ENCODE measurements at regions not wholly inside any gene's neighbourhood (a gene's known extent, or its start where the extent isn't known, plus 50 kb on each side); places are given as distances from the start of the nearest gene placed in this dataset.

GRCh38 chr2:16728351-16729136 is 62.9 kb upstream of the CYRIA start:
- TF ChIP-seq CTCF (IDR thresholded peaks at IDR 0.05): no peak
- no peak for TF ChIP-seq POLR2AphosphoS5 (IDR thresholded peaks at IDR 0.05; ENCODE audit: low read depth, low read length)
- TF ChIP-seq, protein P1, sequence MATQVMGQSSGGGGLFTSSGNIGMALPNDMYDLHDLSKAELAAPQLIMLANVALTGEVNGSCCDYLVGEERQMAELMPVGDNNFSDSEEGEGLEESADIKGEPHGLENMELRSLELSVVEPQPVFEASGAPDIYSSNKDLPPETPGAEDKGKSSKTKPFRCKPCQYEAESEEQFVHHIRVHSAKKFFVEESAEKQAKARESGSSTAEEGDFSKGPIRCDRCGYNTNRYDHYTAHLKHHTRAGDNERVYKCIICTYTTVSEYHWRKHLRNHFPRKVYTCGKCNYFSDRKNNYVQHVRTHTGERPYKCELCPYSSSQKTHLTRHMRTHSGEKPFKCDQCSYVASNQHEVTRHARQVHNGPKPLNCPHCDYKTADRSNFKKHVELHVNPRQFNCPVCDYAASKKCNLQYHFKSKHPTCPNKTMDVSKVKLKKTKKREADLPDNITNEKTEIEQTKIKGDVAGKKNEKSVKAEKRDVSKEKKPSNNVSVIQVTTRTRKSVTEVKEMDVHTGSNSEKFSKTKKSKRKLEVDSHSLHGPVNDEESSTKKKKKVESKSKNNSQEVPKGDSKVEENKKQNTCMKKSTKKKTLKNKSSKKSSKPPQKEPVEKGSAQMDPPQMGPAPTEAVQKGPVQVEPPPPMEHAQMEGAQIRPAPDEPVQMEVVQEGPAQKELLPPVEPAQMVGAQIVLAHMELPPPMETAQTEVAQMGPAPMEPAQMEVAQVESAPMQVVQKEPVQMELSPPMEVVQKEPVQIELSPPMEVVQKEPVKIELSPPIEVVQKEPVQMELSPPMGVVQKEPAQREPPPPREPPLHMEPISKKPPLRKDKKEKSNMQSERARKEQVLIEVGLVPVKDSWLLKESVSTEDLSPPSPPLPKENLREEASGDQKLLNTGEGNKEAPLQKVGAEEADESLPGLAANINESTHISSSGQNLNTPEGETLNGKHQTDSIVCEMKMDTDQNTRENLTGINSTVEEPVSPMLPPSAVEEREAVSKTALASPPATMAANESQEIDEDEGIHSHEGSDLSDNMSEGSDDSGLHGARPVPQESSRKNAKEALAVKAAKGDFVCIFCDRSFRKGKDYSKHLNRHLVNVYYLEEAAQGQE (IDR thresholded peaks at IDR 0.05; ENCODE audit: insufficient read depth in 1 of 2, low read depth in 2 of 2, low read length in 1 of 2): no peak

All from Panc1 (cell line).